ENCODE measurements at regions not wholly inside any gene's neighbourhood (a gene's known extent, or its start where the extent isn't known, plus 50 kb on each side); places are given as distances from the start of the nearest gene placed in this dataset.

DNA sequence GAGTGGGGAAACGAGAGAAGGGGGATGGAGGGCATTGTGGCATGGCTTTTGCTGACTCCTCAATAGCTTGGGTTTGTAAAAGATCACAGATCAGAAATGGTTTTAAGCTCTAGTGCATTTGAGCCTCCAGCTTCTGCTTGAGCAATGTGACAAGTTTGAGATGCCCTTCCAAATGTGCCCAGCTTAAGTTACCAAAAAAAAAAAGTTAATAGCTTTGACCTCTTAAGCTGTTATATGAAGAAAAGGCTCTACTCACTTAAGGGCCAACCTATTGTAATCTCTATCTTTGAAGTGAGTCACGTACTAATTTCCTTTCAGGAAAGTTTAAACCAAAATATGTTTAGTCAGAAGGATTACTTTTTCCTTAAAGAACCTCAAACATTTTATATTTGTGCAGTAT lies 428.8 kb upstream of the ACTBL2 start:
- ATAC-seq (no peak), DNase-seq (no peak)
- POLR2A ChIA-PET: no interaction called here
- Mint-ChIP-seq H3K27ac (no peak overlapping the region), H3K4me1 (no peaks in the 10 kb centered on the region), H3K4me3 (no peak overlapping the region), H3K9me3 (peaks cover 0 to 1% (median 0%) of the 10 kb centered on the region in 11 donors), H3K36me3 (no peaks in the 10 kb centered on the region), H3K27me3 (peaks cover 0 to 5% (median 0%) of the 10 kb centered on the region in 5 donors)
- no peaks in the 10 kb centered on the region for H3K27me3 ChIP-seq (ENCODE audit: control insufficient read depth in 2 of 2, insufficient read depth in 2 of 2, low read length in 2 of 2)
- intact Hi-C loops (cut with micrococcal nuclease): no loop called here
- H3K9me3 ChIP-seq (ENCODE audit: control insufficient read depth in 2 of 3, low read length in 3 of 3): no peaks in the 10 kb centered on the region
- no peaks in the 10 kb centered on the region for H3K36me3 ChIP-seq (ENCODE audit: control insufficient read depth in 2 of 3, insufficient read depth in 3 of 3, low read length in 3 of 3)
- no peak overlapping the region for H3K27ac ChIP-seq (ENCODE audit: low read depth, low read length)
- no peaks in the 10 kb centered on the region for H3K4me1 ChIP-seq (ENCODE audit: control insufficient read depth in 2 of 2, insufficient read depth in 2 of 2, low read length in 2 of 2)
- CTCF ChIA-PET: no interaction called here
- H3K4me3 ChIP-seq (ENCODE audit: low read length): no peak overlapping the region

DNA sequence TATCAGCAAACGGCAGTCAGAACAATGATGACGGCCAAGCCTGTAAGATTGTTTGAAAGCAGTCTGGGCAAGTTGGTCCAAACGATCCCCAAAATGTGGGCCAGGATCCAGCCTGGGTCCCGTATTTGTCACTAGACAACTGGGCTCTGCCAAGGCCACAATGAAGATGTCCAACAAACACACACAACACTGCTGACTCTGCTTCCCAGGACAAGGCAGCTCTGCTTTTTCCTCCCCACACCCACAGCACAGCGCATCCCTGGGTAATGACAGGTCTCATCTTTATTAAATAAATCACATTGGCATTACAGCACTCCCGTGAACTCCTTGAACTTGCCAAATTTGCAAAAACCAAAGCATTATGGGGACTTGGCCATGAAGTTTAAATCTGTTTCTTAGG lies 424.1 kb upstream of the ACTBL2 start:
- no peaks in the 10 kb centered on the region for H3K36me3 ChIP-seq (ENCODE audit: control insufficient read depth in 2 of 3, insufficient read depth in 3 of 3, low read length in 3 of 3)
- intact Hi-C loops (cut with micrococcal nuclease): no loop called here
- no peak for ATAC-seq

DNA sequence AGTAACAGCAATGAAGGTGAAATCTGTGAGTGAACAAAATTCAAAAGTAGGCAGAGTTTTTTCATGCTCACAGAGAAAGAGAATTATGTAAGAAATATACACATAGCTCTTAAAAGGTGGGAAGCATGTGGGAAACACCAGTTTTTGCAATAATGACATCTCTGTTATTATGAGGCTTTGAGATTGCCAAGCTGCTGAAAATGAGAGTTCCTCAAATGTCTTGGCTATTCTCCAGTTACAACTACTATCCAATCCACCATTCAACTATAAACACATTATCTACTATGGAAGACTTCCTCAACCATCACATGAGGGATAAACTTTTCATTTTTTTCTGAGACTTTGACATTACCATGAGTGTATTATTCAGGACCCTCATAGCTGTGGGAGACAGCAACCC lies 420.8 kb upstream of the ACTBL2 start:
- no peak overlapping the region for H3K4me3 ChIP-seq (ENCODE audit: low read length)
- POLR2A ChIA-PET: interaction anchor here (0.7 kb wide), 1 partner anchor 96 kb away, joined by 3 read pairs; no protein-coding TSS in a partner anchor
- CTCF ChIA-PET: no interaction called here
- no peak for DNase-seq
- no peak for ATAC-seq
- H3K4me1 ChIP-seq (ENCODE audit: control insufficient read depth in 2 of 2, insufficient read depth in 2 of 2, low read length in 2 of 2): no peaks in the 10 kb centered on the region
- Mint-ChIP-seq H3K4me1 (no peaks in the 10 kb centered on the region), H3K27ac (no peak overlapping the region), H3K9me3 (peaks cover 0 to 3% (median 0%) of the 10 kb centered on the region in 11 donors), H3K36me3 (no peaks in the 10 kb centered on the region), H3K4me3 (no peak overlapping the region), H3K27me3 (no peaks in the 10 kb centered on the region)
- intact Hi-C loops (cut with micrococcal nuclease): no loop called here
- no peaks in the 10 kb centered on the region for H3K36me3 ChIP-seq (ENCODE audit: control insufficient read depth in 2 of 3, insufficient read depth in 3 of 3, low read length in 3 of 3)
- H3K27ac ChIP-seq (ENCODE audit: low read depth, low read length): no peak overlapping the region
- no peaks in the 10 kb centered on the region for H3K9me3 ChIP-seq (ENCODE audit: control insufficient read depth in 2 of 3, low read length in 3 of 3)
- H3K27me3 ChIP-seq (ENCODE audit: control insufficient read depth in 2 of 2, insufficient read depth in 2 of 2, low read length in 2 of 2): no peaks in the 10 kb centered on the region

More for the DNA sequence above, 424.1 kb upstream of the ACTBL2 start:
- H3K27me3 Mint-ChIP-seq: no peaks in the 10 kb centered on the region
- H3K4me1 ChIP-seq (ENCODE audit: control insufficient read depth in 2 of 2, insufficient read depth in 2 of 2, low read length in 2 of 2): no peaks in the 10 kb centered on the region
- no peaks in the 10 kb centered on the region for H3K36me3 Mint-ChIP-seq
- H3K27ac ChIP-seq (ENCODE audit: low read depth, low read length): no peak overlapping the region
- H3K27ac Mint-ChIP-seq: no peak overlapping the region
- no peak overlapping the region for H3K4me3 Mint-ChIP-seq
- DNase-seq: no peak
- no peaks in the 10 kb centered on the region for H3K27me3 ChIP-seq (ENCODE audit: control insufficient read depth in 2 of 2, insufficient read depth in 2 of 2, low read length in 2 of 2)
- peaks cover 0 to 3% (median 0%) of the 10 kb centered on the region in 11 donors for H3K9me3 Mint-ChIP-seq
- ChIA-PET CTCF (no interaction called here), POLR2A (no interaction called here)
- H3K4me1 Mint-ChIP-seq: no peaks in the 10 kb centered on the region
- H3K9me3 ChIP-seq (ENCODE audit: control insufficient read depth in 2 of 3, low read length in 3 of 3): no peaks in the 10 kb centered on the region
- no peak overlapping the region for H3K4me3 ChIP-seq (ENCODE audit: low read length)

DNA sequence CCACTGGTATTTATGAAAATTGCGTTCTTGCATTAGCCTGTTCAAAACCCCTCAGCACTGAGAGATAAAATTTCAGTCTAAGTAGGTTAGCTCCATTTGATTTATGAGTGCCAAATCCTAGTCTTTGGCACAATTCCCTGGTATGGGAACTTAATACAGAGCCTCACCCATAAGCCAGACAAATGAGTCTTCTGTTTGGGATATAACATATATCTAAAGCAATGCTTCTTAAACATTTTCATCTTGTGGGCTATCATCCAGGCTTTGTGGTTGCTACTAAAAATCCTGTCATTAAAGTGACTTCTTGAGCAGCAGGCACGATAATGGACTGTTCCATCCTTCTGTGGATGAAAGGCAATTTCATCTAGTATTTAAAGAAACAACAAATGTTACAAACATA lies 419.5 kb upstream of the ACTBL2 start:
- H3K4me3 Mint-ChIP-seq: no peak overlapping the region
- H3K27me3 Mint-ChIP-seq: peaks cover 0 to 4% (median 0%) of the 10 kb centered on the region in 5 donors
- no peak overlapping the region for H3K27ac Mint-ChIP-seq
- CTCF ChIA-PET: no interaction called here
- Histone ChIP-seq H3K4me1 (ENCODE audit: control insufficient read depth in 2 of 2, insufficient read depth in 2 of 2, low read length in 2 of 2) (no peaks in the 10 kb centered on the region), H3K9me3 (ENCODE audit: control insufficient read depth in 2 of 3, low read length in 3 of 3) (no peaks in the 10 kb centered on the region), H3K4me3 (ENCODE audit: low read length) (no peak overlapping the region), H3K27ac (ENCODE audit: low read depth, low read length) (no peak overlapping the region), H3K36me3 (ENCODE audit: control insufficient read depth in 2 of 3, insufficient read depth in 3 of 3, low read length in 3 of 3) (no peaks in the 10 kb centered on the region), H3K27me3 (ENCODE audit: control insufficient read depth in 2 of 2, insufficient read depth in 2 of 2, low read length in 2 of 2) (no peaks in the 10 kb centered on the region)
- DNase-seq: no peak
- POLR2A ChIA-PET: no interaction called here
- ATAC-seq: no peak
- no peaks in the 10 kb centered on the region for H3K4me1 Mint-ChIP-seq
- no peaks in the 10 kb centered on the region for H3K36me3 Mint-ChIP-seq
- H3K9me3 Mint-ChIP-seq: peaks cover 0 to 2% (median 0%) of the 10 kb centered on the region in 11 donors
- intact Hi-C loops (cut with micrococcal nuclease): no loop called here

DNA sequence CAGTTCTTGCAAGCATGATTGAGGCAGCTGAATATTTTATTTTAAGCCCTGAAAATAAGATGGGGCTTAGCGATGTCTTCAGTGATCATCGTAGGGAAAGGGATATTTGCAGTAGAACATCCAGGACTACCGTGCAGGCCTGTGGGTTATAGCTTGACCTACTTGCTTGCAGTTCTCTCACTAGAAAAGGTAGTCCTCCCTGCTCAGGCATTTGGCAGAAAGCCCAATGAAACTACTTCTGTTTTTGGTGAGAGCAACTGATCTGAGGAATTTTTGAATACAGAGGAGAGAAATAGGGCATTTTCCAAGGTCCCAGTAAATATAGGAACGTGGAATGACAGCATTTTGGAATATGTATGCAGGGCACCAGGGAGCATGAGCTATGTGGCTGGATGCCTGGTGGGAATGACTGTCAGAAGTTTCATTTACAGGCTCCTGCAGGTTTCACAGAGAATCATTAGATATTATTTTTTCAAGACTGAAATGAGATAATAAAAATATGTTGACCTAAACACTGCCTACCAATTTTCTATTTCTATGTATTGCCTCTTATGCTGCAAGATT lies 417.9 kb upstream of the ACTBL2 start:
- no peak overlapping the region for H3K27ac Mint-ChIP-seq
- H3K27me3 Mint-ChIP-seq: peaks cover 0 to 12% (median 0%) of the 10 kb centered on the region in 5 donors
- no peaks in the 10 kb centered on the region for H3K9me3 ChIP-seq (ENCODE audit: control insufficient read depth in 2 of 3, low read length in 3 of 3)
- POLR2A ChIA-PET: no interaction called here
- no peaks in the 10 kb centered on the region for H3K36me3 Mint-ChIP-seq
- no peak overlapping the region for H3K4me3 Mint-ChIP-seq
- no peak overlapping the region for H3K4me3 ChIP-seq (ENCODE audit: low read length)
- H3K36me3 ChIP-seq (ENCODE audit: control insufficient read depth in 2 of 3, insufficient read depth in 3 of 3, low read length in 3 of 3): no peaks in the 10 kb centered on the region
- CTCF ChIA-PET: interaction anchor here (0.7 kb wide), 1 partner anchor 297 kb away, joined by 3 read pairs; no protein-coding TSS in a partner anchor
- ATAC-seq: no peak
- H3K27me3 ChIP-seq (ENCODE audit: control insufficient read depth in 2 of 2, insufficient read depth in 2 of 2, low read length in 2 of 2): no peaks in the 10 kb centered on the region
- H3K4me1 Mint-ChIP-seq: no peaks in the 10 kb centered on the region
- H3K9me3 Mint-ChIP-seq: peaks cover 0 to 2% (median 0%) of the 10 kb centered on the region in 11 donors
- H3K4me1 ChIP-seq (ENCODE audit: control insufficient read depth in 2 of 2, insufficient read depth in 2 of 2, low read length in 2 of 2): no peaks in the 10 kb centered on the region
- intact Hi-C loops (cut with micrococcal nuclease): no loop called here
- no peak overlapping the region for H3K27ac ChIP-seq (ENCODE audit: low read depth, low read length)
- DNase-seq: no peak

DNA sequence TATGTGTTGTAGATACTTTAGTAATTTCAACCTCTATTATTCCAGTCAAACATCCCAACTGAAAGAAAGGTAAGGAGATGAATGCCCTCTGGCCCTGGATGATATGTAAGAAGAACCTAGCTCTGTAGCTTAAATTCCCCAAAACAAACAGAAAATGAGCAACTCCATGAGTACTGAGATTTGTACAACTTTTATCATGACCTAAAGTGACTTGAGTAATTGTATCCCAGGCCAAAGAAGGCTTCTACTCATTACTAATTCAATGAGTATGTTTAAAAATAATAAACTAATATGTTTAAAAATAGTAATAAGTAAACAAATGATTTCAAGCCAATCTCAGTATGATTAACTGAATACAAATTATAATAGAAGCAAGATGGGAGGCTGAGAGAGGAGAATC lies 414.0 kb upstream of the ACTBL2 start:
- intact Hi-C loops (cut with micrococcal nuclease): no loop called here
- no peaks in the 10 kb centered on the region for H3K36me3 ChIP-seq (ENCODE audit: control insufficient read depth in 2 of 3, insufficient read depth in 3 of 3, low read length in 3 of 3)
- H3K4me1 ChIP-seq (ENCODE audit: control insufficient read depth in 2 of 2, insufficient read depth in 2 of 2, low read length in 2 of 2): no peaks in the 10 kb centered on the region
- H3K4me3 ChIP-seq (ENCODE audit: low read length): no peak overlapping the region
- Mint-ChIP-seq H3K9me3 (peaks cover 0 to 2% (median 0%) of the 10 kb centered on the region in 11 donors), H3K27me3 (peaks cover 0 to 19% (median 1%) of the 10 kb centered on the region in 5 donors), H3K27ac (no peak overlapping the region), H3K4me1 (no peaks in the 10 kb centered on the region), H3K4me3 (no peak overlapping the region), H3K36me3 (no peaks in the 10 kb centered on the region)
- ATAC-seq (no peak), DNase-seq (no peak)
- no peaks in the 10 kb centered on the region for H3K27me3 ChIP-seq (ENCODE audit: control insufficient read depth in 2 of 2, insufficient read depth in 2 of 2, low read length in 2 of 2)
- no peak overlapping the region for H3K27ac ChIP-seq (ENCODE audit: low read depth, low read length)
- POLR2A ChIA-PET: no interaction called here
- CTCF ChIA-PET: interaction anchor here (0.6 kb wide), 1 partner anchor 566 kb away, joined by 7 read pairs; no protein-coding TSS in a partner anchor
- no peaks in the 10 kb centered on the region for H3K9me3 ChIP-seq (ENCODE audit: control insufficient read depth in 2 of 3, low read length in 3 of 3)

DNA sequence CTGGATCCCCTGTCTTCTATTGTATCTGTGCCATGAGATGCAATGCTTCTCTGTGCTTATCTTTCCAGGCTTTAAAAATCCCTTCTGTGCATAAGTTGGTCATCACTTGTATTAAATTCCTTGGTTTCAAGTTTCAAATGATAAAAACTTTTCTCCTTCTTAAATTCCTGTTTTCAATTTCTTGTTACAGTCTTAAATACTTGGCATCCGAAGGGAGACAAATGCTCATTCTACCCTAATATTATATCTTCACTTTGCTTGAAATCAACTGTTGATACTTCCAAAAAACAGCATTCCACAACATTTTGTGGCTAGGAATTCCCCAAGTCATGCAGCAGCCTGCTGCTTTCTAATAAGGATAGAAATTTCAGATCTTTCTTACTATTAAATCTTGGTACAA lies 413.2 kb upstream of the ACTBL2 start:
- intact Hi-C loops (cut with micrococcal nuclease): no loop called here
- no peak overlapping the region for H3K27ac ChIP-seq (ENCODE audit: low read depth, low read length)
- no peaks in the 10 kb centered on the region for H3K36me3 Mint-ChIP-seq
- POLR2A ChIA-PET: no interaction called here
- H3K9me3 ChIP-seq (ENCODE audit: control insufficient read depth in 2 of 3, low read length in 3 of 3): no peaks in the 10 kb centered on the region
- H3K4me3 Mint-ChIP-seq: no peak overlapping the region
- no peaks in the 10 kb centered on the region for H3K27me3 ChIP-seq (ENCODE audit: control insufficient read depth in 2 of 2, insufficient read depth in 2 of 2, low read length in 2 of 2)
- H3K4me3 ChIP-seq (ENCODE audit: low read length): no peak overlapping the region
- H3K4me1 Mint-ChIP-seq: no peaks in the 10 kb centered on the region
- peaks cover 0 to 24% (median 4%) of the 10 kb centered on the region in 5 donors for H3K27me3 Mint-ChIP-seq
- H3K27ac Mint-ChIP-seq: no peak overlapping the region
- ATAC-seq: no peak
- H3K4me1 ChIP-seq (ENCODE audit: control insufficient read depth in 2 of 2, insufficient read depth in 2 of 2, low read length in 2 of 2): no peaks in the 10 kb centered on the region
- peaks cover 0 to 2% (median 0%) of the 10 kb centered on the region in 11 donors for H3K9me3 Mint-ChIP-seq
- no peaks in the 10 kb centered on the region for H3K36me3 ChIP-seq (ENCODE audit: control insufficient read depth in 2 of 3, insufficient read depth in 3 of 3, low read length in 3 of 3)
- no peak for DNase-seq
- CTCF ChIA-PET: no interaction called here

Data from naive thymus-derived CD4-positive, alpha-beta T cell (primary cell).